ENCODE measurements at regions not wholly inside any gene's neighbourhood (a gene's known extent, or its start where the extent isn't known, plus 50 kb on each side); places are given as distances from the start of the nearest gene placed in this dataset.

DNA sequence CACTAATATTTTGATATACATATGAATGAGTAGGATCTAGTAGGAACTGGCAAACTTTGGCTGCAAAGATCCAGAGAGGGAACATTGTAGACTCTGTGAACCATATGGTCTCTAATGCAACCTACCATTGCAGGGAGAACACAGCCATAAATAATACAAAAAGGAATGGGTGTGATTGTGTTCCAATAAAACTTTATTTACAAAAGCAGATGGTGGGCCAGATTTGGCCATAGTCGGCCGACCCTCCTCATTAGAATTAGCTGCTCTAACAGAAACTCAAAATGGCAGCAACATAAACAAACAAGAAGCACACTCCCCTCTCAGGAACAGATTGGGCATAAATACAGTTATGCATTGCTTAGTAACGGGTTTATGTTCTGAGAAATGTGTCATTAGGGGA lies 198.1 kb upstream of the RBPJ start:
- 89% methylated on average over 3 of the region's 3 CpGs for WGBS
- DNase-seq (ENCODE audit: extremely low spot score) = no peak
- Histone ChIP-seq H3K36me3 (ENCODE audit: insufficient read depth) (no peaks in the 10 kb centered on the region), H3K4me3 (ENCODE audit: low read depth, low read length) (no peak overlapping the region), H3K4me1 (ENCODE audit: insufficient read depth) (no peaks in the 10 kb centered on the region), H3K27ac (ENCODE audit: low read depth) (no peak overlapping the region)

DNA sequence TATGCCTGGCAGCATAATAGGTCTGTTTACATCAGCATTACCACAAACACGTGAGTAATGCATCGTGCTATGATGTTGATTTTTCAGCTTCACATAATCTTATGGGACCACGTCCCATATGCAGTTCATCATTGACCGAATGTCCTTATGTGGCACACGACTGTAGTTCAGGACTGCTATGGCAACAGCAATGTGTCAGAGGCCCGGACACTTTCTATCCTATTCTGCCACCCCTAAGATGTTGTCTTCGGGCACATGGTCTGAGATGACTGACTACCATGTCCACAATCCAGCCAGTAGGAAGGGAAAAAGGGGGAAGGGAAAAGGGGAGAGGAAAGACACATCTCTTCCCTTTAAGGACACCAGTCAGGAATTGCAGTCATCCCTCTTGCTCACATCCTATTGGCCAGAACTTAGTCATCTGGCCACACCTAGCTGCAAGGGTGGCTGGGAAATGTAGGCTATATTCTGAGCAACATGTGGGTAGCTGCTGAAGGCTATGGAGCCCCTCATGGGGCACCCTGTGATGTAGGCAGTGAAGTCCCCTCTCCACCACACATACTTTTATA lies 196.0 kb upstream of the RBPJ start:
- 76% methylated on average over 7 of the region's 7 CpGs for WGBS
- no peaks in the 10 kb centered on the region for H3K36me3 ChIP-seq (ENCODE audit: insufficient read depth)
- DNase-seq (ENCODE audit: extremely low spot score) = no peak
- H3K4me3 ChIP-seq (ENCODE audit: low read depth, low read length) = no peak overlapping the region
- H3K27ac ChIP-seq (ENCODE audit: low read depth) = no peak overlapping the region
- H3K4me1 ChIP-seq (ENCODE audit: insufficient read depth) = no peaks in the 10 kb centered on the region

DNA sequence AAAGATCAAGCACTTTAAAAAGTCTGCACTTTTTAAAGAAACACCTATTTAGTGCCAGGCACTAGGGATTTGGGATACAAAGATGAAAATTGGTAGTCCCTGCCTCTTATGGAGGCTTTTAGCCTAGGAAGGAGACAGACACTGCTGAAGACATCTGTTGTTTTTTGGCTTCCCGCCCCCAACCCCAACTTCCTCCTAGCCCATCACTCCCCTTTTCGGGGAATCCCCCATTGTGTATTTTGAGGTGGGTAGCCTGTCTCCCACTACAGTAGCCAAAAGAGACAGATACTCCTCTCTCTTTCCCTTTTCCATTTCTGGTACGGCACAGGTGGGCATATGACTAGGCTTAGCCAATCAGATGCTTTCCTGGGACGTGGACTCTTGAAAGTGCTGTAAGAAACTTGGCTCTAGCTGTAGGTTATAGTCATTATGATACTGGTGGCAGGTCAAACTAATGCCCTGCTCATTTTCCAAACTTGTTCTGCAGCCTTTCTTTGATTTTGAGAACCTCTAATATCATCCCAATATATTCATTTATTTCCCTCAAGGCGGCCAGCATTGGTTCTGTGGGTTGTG lies 194.6 kb upstream of the RBPJ start:
- H3K36me3 ChIP-seq (ENCODE audit: insufficient read depth) = no peaks in the 10 kb centered on the region
- H3K4me1 ChIP-seq (ENCODE audit: insufficient read depth) = no peaks in the 10 kb centered on the region
- H3K27ac ChIP-seq (ENCODE audit: low read depth) = no peak overlapping the region
- no peak overlapping the region for H3K4me3 ChIP-seq (ENCODE audit: low read depth, low read length)
- DNase-seq (ENCODE audit: extremely low spot score) = no peak
- 89% methylated on average over 5 of the region's 5 CpGs for WGBS

DNA sequence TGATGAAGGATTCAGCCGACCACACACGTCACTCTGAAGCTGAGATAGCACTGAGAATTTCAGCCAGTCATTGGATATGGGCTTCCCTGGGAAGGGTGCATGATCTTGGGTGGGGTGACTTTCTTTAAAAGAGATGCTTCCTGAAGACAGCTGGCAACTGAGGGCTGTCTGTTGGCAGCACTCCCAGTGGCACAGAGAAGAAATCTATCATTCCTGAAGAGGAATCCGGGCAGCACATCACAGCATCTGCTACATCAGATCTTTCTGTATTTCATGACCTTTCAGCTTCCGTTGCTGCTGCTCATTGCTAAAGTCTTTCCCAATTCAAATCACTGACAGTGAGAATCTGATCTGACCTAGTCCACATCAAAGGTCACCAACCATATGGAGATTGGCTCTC lies 193.8 kb upstream of the RBPJ start:
- Histone ChIP-seq H3K36me3 (ENCODE audit: insufficient read depth) (no peaks in the 10 kb centered on the region), H3K27ac (ENCODE audit: low read depth) (no peak overlapping the region), H3K4me3 (ENCODE audit: low read depth, low read length) (no peak overlapping the region), H3K4me1 (ENCODE audit: insufficient read depth) (no peaks in the 10 kb centered on the region)
- 91% methylated on average over 4 of the region's 4 CpGs for WGBS
- DNase-seq (ENCODE audit: extremely low spot score) = no peak

DNA sequence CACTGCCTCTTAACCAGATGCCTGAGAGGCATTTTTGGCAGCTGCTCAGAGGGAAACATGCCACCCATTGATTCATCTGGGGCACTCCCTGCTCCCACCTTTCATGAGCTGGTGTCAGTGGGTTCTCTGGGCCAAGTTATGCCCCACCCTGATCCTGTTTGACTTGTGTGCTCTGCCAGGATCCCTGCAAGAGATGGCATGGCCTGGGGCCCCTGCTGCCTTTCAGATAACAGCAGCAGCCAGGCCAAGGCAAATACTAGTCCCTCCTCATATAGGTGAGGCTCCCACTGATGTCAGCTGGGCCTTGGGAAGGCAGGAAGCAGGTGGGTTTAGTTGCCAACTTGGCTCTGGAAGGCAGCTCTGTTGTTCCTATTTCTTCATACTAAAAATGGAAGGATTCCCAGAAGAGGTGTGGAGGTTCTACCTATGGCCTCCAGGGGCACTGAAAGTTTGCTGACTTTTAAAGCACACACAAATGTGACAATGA lies 192.9 kb upstream of the RBPJ start:
- no peak overlapping the region for H3K4me3 ChIP-seq (ENCODE audit: low read depth, low read length)
- DNase-seq (ENCODE audit: extremely low spot score) = no peak
- H3K36me3 ChIP-seq (ENCODE audit: insufficient read depth) = no peaks in the 10 kb centered on the region
- H3K4me1 ChIP-seq (ENCODE audit: insufficient read depth) = no peaks in the 10 kb centered on the region
- no peak overlapping the region for H3K27ac ChIP-seq (ENCODE audit: low read depth)

DNA sequence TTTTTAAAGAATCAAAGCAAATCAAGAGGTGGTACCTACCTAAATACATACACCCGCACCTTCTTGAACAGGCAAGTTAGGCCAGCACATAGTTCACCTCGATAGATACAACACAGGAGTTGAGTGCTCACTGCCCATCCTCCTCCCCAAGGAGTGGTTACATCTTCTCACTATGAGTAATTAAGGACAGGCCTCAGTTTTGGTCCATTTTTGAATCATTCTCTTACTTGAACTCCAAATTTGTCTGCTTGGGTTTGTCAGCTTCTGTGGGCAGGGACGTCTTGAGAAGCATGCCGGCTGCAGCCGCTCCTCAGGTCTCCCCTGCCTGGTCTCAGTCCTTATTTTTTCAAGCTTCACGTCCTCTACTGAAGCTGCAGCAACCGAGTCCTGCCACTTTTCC lies 190.6 kb upstream of the RBPJ start:
- Histone ChIP-seq H3K4me1 (ENCODE audit: insufficient read depth) (no peaks in the 10 kb centered on the region), H3K27ac (ENCODE audit: low read depth) (no peak overlapping the region), H3K4me3 (ENCODE audit: low read depth, low read length) (no peak overlapping the region), H3K36me3 (ENCODE audit: insufficient read depth) (no peaks in the 10 kb centered on the region)
- DNase-seq (ENCODE audit: extremely low spot score) = no peak
- WGBS = 90% methylated on average over 7 of the region's 7 CpGs

DNA sequence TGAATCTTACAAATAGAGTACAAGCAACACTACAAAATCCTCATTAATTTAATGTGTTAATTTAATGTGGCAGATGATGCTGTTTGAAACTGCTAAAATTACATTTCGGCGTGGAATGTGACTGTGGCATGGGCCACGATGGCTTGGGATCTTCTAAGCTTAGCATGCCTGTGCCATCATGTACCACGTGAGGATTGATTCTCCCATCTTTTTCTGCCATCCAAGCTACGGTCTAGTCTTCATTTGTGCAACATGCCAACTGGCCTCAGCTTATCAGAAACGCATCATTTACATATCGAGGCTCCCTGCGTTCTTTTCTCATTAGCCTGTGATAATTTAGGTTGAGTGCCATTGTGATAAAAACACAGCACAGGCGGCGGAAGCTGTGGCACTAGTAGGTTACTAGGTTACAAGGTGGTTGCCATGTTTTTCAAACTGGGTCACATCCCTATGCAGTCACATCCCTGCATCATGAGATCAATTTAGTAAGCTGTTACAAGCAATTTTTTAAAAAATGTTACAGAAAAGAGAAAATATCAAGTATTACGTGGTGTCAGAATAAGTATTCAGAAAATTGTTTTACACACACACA lies 189.9 kb upstream of the RBPJ start:
- DNase-seq (ENCODE audit: extremely low spot score) = no peak
- Histone ChIP-seq H3K27ac (ENCODE audit: low read depth) (no peak overlapping the region), H3K4me3 (ENCODE audit: low read depth, low read length) (no peak overlapping the region), H3K36me3 (ENCODE audit: insufficient read depth) (no peaks in the 10 kb centered on the region), H3K4me1 (ENCODE audit: insufficient read depth) (no peaks in the 10 kb centered on the region)
- WGBS = 90% methylated on average over 11 of the region's 11 CpGs

DNA sequence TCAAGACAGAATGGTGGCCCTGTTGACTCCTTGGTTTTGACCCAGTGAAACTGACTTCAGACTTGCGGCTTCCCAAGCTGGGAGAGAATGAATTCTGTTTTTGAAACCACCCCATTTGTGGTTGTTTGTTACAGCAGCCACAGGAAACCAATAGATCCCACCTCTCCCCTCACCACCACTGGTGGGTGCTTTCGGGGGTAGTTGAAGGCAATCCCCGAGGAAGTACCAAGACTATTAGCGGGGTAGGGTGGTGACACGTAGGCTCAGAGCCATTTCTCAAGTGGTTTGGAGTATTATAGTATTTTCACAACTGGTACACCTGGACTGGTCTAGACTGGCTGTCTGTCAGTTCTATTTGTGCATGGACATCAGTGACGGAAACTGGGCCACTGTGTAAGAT lies 189.1 kb upstream of the RBPJ start:
- no peaks in the 10 kb centered on the region for H3K36me3 ChIP-seq (ENCODE audit: insufficient read depth)
- 84% methylated on average over 6 of the region's 6 CpGs for WGBS
- no peak for DNase-seq (ENCODE audit: extremely low spot score)
- H3K4me1 ChIP-seq (ENCODE audit: insufficient read depth) = no peaks in the 10 kb centered on the region
- no peak overlapping the region for H3K27ac ChIP-seq (ENCODE audit: low read depth)
- H3K4me3 ChIP-seq (ENCODE audit: low read depth, low read length) = no peak overlapping the region

DNA sequence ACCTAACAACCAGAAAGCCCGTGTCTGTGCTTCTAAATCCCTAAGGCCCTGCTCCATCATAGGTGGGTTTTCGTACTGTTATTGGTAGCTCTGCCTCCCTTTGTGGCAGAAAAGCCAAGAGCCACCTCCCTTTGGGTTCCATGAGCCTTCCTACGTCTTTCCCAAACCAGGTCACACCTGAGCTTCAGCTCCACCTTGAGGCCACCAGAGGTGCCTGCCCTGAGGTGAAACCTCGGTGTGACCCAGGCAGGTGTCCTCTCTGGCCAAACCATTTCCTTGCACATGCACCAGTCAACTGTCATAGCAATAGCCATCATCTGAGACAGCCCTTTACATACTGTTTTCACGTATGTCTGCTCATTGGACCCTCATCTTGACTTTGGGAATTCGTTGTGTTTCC lies 188.0 kb upstream of the RBPJ start:
- Histone ChIP-seq H3K4me1 (ENCODE audit: insufficient read depth) (no peaks in the 10 kb centered on the region), H3K27ac (ENCODE audit: low read depth) (no peak overlapping the region), H3K36me3 (ENCODE audit: insufficient read depth) (no peaks in the 10 kb centered on the region), H3K4me3 (ENCODE audit: low read depth, low read length) (no peak overlapping the region)
- WGBS = 91% methylated on average over 6 of the region's 6 CpGs
- DNase-seq (ENCODE audit: extremely low spot score) = no peak

DNA sequence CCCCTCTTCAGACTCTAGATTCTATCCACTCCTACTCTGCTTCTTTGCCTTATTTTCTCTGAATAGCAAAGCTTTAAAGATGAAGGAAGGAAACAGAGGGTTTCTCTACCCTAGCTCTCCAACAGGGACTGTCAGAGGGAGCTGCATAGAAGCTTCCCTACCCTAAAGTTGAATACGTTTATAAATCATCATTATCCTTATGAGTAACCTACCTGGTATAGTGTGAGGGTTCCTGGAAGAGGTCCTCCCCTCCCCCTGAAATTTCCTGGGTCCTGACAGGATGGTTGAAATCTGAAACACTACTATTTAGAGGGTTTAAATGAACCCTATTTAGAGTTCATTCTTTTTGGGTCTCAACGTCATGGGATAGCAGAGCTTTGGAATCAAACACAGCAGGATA lies 187.0 kb upstream of the RBPJ start:
- Histone ChIP-seq H3K4me3 (ENCODE audit: low read depth, low read length) (no peak overlapping the region), H3K27ac (ENCODE audit: low read depth) (no peak overlapping the region), H3K4me1 (ENCODE audit: insufficient read depth) (no peaks in the 10 kb centered on the region), H3K36me3 (ENCODE audit: insufficient read depth) (no peaks in the 10 kb centered on the region)
- DNase-seq (ENCODE audit: extremely low spot score) = no peak
- WGBS = 95% methylated on average over 2 of the region's 2 CpGs

DNA sequence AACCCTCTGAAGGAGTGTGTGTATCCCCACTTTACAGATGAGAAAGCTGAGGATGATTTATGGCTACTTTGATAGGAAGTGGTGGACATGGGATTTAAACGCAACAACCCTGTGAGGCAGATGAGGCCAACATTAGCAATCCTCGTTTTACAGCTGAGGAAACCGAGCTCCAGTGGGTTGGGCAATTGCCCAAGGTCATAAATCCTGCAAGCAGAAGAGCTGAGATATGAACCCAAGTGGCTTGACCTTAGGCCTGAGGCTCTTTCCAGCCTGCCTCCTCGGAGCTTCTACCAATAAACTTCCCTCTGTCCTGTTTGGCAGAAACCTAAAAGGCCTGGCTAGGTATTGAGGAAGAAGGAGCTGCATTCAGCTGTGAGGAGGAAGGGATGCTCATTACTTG lies 185.5 kb upstream of the RBPJ start:
- Histone ChIP-seq H3K4me3 (ENCODE audit: low read depth, low read length) (no peak overlapping the region), H3K36me3 (ENCODE audit: insufficient read depth) (no peaks in the 10 kb centered on the region)
- 51% methylated on average over 4 of the region's 4 CpGs for WGBS

DNA sequence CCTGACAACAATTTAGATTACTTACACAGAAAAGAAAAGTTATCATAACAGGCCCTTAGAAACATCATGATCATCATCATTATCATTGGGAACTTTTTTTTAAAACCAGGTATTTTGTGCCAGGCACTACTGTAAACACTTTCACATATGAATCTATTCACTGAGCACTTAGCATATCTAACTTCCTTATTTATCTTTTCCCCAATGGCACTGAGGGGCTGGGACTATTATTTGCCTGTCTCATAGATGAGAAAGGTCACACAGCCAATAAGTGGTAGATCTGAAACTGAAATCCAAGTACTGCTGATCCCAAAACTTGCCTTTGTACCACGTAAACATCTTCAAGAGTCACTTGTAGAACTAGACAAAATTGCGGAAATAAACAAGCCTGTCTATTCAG lies 184.2 kb upstream of the RBPJ start:
- 93% methylated on average over 2 of the region's 2 CpGs for WGBS
- DNase-seq (ENCODE audit: extremely low spot score) = no peak
- Histone ChIP-seq H3K36me3 (ENCODE audit: insufficient read depth) (no peaks in the 10 kb centered on the region), H3K4me3 (ENCODE audit: low read depth, low read length) (no peak overlapping the region), H3K27ac (ENCODE audit: low read depth) (no peak overlapping the region), H3K4me1 (ENCODE audit: insufficient read depth) (no peaks in the 10 kb centered on the region)

More for the DNA sequence above, 185.5 kb upstream of the RBPJ start:
- Histone ChIP-seq H3K27ac (ENCODE audit: low read depth) (no peak overlapping the region), H3K4me1 (ENCODE audit: insufficient read depth) (no peaks in the 10 kb centered on the region)
- no peak for DNase-seq (ENCODE audit: extremely low spot score)

DNA sequence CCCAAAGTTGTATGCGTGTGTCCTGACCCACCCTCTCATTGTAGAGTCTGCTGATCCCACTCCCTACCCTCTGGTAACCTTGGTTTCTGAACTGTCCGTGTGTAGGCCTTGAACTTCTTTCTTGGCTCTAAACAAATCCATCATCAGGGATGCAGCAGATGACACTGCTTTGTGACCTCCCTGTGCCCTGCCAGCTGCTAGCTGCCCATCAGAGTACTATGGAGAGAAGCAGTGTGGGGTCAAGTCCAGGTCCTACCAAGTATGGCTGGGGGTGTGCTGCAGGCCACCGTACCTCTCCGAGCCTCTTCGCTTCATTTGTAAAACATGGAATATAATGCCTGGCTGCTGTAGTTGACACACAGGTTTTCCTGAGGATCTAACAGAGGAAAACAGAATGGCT lies 183.5 kb upstream of the RBPJ start:
- DNase-seq (ENCODE audit: extremely low spot score) = no peak
- WGBS = 93% methylated on average over 5 of the region's 5 CpGs
- Histone ChIP-seq H3K36me3 (ENCODE audit: insufficient read depth) (no peaks in the 10 kb centered on the region), H3K4me1 (ENCODE audit: insufficient read depth) (no peaks in the 10 kb centered on the region), H3K27ac (ENCODE audit: low read depth) (no peak overlapping the region), H3K4me3 (ENCODE audit: low read depth, low read length) (no peak overlapping the region)

DNA sequence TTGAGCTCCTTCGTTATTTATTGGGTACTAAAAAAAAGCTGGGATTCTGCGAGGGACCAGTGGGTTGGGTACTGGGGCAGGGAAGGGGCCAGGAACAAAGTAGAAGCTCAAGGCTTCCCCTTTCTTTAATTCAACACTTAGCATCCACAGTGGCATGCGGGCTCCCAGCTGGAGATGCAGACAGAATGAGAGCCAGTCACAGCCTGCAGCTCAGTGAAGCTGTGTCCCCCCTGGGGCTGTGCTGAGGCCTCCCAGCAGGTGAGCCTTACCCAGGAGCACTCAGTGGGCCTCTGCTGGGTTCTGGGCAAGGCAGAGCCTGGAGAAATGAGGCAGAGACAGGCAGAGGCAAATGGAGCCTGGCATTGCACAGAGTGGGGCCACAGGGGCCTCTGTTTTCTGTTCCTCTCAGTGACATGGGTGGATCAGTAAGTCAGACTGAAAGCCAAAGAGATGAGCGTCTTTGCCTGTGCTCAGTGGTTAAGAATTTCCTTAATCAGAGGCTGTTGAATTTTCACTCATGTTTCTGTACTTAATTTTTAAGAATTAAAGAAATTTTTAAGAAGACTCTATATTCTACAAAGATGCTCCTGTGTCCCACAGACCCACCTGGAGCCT lies 181.4 kb upstream of the RBPJ start:
- H3K36me3 ChIP-seq (ENCODE audit: insufficient read depth) = no peaks in the 10 kb centered on the region
- no peak for DNase-seq (ENCODE audit: extremely low spot score)
- no peak overlapping the region for H3K4me3 ChIP-seq (ENCODE audit: low read depth, low read length)
- H3K27ac ChIP-seq (ENCODE audit: low read depth) = no peak overlapping the region
- no peaks in the 10 kb centered on the region for H3K4me1 ChIP-seq (ENCODE audit: insufficient read depth)
- WGBS = 90% methylated on average over 4 of the region's 4 CpGs

All from urinary bladder (tissue), 3 donors.